Activated T-cell treated with anti-CD3 and anti-CD28 coated beads, Interleukin-2, amount 50 U/mL, for 4 hours (primary cell): ENCODE measurements at regions not wholly inside any gene's neighbourhood (a gene's known extent, or its start where the extent isn't known, plus 50 kb on each side); places are given as distances from the start of the nearest gene placed in this dataset.
"Not testable (repeated sequence)": the region's sequence is repeated elsewhere in the genome, so short reads cannot be mapped to it uniquely, and the experiment has no call there.

ENCODE experiments used
- ATAC-seq, 2 donors: fragments of 200-7000 bp; cut with Tn5 transposase; one replicate each; pipeline ENCODE4 v1.10.0; 2021
- DNase-seq: peaks from one replicate; pipeline ENCODE4 v3.0.0-alpha.2; 2020
- H3K27me3 Mint-ChIP-seq: one replicate; pipeline ENCODE4 v1.8.0; 2021; ENCODE audit warnings: low read depth, mixed read lengths
- H3K36me3 Mint-ChIP-seq: one replicate; pipeline ENCODE4 v1.8.0; 2022; ENCODE audit warnings: mixed read lengths; ENCODE audit not compliant: insufficient read depth
- H3K4me1 Mint-ChIP-seq: one replicate; pipeline ENCODE4 v1.8.0; 2021; ENCODE audit warnings: low read depth, mixed read lengths
- H3K4me3 Mint-ChIP-seq: one replicate; pipeline ENCODE4 v1.8.0; 2021; ENCODE audit warnings: mild to moderate bottlenecking, moderate library complexity, mixed read lengths
- H3K9me3 Mint-ChIP-seq: one replicate; pipeline ENCODE4 v1.8.0; 2021; ENCODE audit warnings: mixed read lengths

DNA sequence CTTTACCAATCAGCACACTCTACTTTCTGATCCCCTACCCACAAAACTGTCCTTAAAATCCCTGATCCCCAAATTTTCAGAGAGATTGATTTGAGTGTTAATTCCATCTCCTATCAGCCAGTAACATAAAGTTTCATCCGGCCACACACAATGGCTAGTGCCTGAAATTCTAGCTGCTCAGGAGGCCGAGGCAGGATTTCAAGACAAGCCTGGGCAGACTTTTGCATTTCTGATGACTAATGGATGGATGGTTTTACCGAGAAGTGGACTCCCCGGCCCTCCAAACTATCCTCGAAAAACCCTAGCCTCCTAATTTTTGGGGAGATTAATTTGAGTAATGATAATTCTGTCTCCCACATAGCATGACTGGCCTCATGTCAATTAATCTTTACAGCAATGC lies 269.8 kb upstream of the POU1F1 start:
- no peak for ATAC-seq
- Mint-ChIP-seq H3K4me3 (no peak overlapping the region), H3K36me3 (no peaks in the 10 kb centered on the region), H3K9me3 (no peaks in the 10 kb centered on the region), H3K27me3 (no peaks in the 10 kb centered on the region), H3K4me1 (no peaks in the 10 kb centered on the region)
- DNase-seq: no peak

GRCh38 chr3:87543408-87543807 lies 267.0 kb upstream of the POU1F1 start:
- not testable (repeated sequence) for H3K4me1 Mint-ChIP-seq, ATAC-seq, H3K27me3 Mint-ChIP-seq, H3K9me3 Mint-ChIP-seq, H3K36me3 Mint-ChIP-seq, DNase-seq, H3K4me3 Mint-ChIP-seq

GRCh38 chr3:87541723-87542122 lies 265.3 kb upstream of the POU1F1 start:
- Mint-ChIP-seq H3K4me1 (no peaks in the 10 kb centered on the region), H3K27me3 (no peaks in the 10 kb centered on the region), H3K36me3 (no peaks in the 10 kb centered on the region), H3K4me3 (no peak overlapping the region), H3K9me3 (peaks cover 3% of the 10 kb centered on the region)
- no peak for ATAC-seq
- DNase-seq: no peak

DNA sequence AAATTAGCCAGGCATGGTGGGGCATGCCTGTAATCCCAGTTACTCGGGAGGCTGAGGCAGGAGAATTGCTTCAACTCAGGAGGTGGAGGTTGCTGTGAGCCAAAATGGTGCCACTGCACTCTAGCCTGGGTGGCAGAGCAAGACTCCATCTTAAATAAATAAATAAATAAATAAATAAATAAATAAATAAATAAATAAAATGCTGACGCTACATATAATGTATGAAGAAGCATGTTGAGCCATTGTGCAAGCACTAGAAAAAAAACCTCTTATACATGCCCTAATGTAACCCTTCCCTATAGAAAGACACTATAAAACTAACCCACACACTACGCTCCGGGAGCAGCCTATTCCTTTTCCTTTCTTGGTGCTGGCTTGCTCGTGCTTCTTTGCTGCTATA lies 262.3 kb upstream of the POU1F1 start:
- ATAC-seq, H3K4me1 Mint-ChIP-seq, H3K36me3 Mint-ChIP-seq, H3K9me3 Mint-ChIP-seq, H3K27me3 Mint-ChIP-seq, DNase-seq, H3K4me3 Mint-ChIP-seq: not testable (repeated sequence)

- Mint-ChIP-seq H3K36me3 (no peaks in the 10 kb centered on the region), H3K4me3 (no peak overlapping the region)
- ATAC-seq: no peak
Observed at GRCh38 chr3:87509401-87509800, 233.0 kb upstream of the POU1F1 start.

DNA sequence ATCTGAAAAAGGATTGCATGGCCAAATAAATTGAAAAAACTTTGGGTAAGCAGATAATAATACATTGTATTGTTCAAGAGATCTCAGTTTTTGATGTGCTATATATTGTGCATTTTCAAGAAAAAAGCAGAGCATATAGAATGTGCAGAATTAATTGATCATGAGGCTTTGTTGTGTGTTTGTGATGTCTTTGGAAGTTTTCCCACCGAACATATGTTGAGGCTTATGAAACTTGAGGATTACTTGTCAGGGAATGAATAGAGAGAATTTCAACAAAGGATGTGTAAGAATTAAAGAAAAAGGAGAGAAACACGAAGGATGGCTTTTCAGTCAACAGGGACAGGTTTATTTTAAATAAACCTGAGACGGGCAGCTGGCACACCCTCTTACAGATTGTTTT lies 232.5 kb upstream of the POU1F1 start:
- H3K4me3 Mint-ChIP-seq: no peak overlapping the region
- H3K4me1 Mint-ChIP-seq: no peaks in the 10 kb centered on the region
- H3K9me3 Mint-ChIP-seq: peaks cover 5% of the 10 kb centered on the region
- ATAC-seq (no peak), DNase-seq (no peak)
- no peaks in the 10 kb centered on the region for H3K27me3 Mint-ChIP-seq
- no peaks in the 10 kb centered on the region for H3K36me3 Mint-ChIP-seq

More at GRCh38 chr3:87509401-87509800, 233.0 kb upstream of the POU1F1 start:
- H3K9me3 Mint-ChIP-seq: peaks cover 4% of the 10 kb centered on the region
- no peaks in the 10 kb centered on the region for H3K4me1 Mint-ChIP-seq
- no peaks in the 10 kb centered on the region for H3K27me3 Mint-ChIP-seq
- no peak for DNase-seq

DNA sequence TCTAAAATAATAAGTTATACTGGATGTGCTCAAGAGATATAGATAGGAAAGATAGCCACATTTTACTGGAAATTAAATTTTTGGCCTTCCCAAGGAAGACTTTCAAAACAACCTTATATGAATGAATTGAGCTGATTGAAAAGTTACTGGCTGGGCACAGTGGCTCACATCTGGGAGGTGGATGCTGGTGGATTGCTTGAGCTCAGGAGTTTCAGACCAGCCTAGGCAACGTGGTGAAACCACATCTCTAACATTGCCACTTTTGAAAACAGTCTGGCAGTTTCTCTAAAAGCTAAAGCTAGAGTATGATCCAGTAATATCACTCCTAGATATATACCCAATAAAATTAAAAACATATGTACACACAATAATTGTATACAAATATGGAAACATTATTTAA lies 231.4 kb upstream of the POU1F1 start:
- ATAC-seq: no peak
- no peaks in the 10 kb centered on the region for H3K36me3 Mint-ChIP-seq
- H3K4me1 Mint-ChIP-seq: no peaks in the 10 kb centered on the region
- no peaks in the 10 kb centered on the region for H3K27me3 Mint-ChIP-seq
- H3K4me3 Mint-ChIP-seq: no peak overlapping the region
- DNase-seq: no peak
- H3K9me3 Mint-ChIP-seq: peaks cover 6% of the 10 kb centered on the region

- H3K4me1 Mint-ChIP-seq: no peaks in the 10 kb centered on the region
- DNase-seq: no peak
- no peak for ATAC-seq
- peaks cover 6% of the 10 kb centered on the region for H3K9me3 Mint-ChIP-seq
- no peaks in the 10 kb centered on the region for H3K27me3 Mint-ChIP-seq
- no peaks in the 10 kb centered on the region for H3K36me3 Mint-ChIP-seq
- no peak overlapping the region for H3K4me3 Mint-ChIP-seq
Observed at GRCh38 chr3:87503900-87504498, 227.6 kb upstream of the POU1F1 start.

DNA sequence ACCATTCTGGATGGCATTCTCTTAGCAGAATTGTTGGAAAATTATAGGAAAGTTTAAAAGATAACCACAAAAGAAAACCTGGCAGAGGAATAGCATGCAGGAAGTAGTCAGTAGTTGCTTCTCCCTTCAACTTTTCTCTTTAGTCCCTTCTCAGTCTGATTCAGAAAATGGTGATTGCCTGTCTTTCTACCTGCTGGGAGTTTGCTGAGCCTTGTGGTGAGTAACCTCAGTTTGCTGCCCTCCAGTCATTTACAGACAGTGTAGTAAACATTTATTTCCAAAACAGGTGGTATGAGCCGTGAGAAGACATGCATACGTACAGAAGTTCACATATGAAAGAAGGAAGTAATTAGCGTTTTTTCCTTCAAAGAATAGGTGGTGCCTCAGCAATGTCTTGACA lies 224.7 kb upstream of the POU1F1 start:
- Mint-ChIP-seq H3K27me3 (no peaks in the 10 kb centered on the region), H3K9me3 (peaks cover 6% of the 10 kb centered on the region), H3K4me1 (no peaks in the 10 kb centered on the region), H3K4me3 (no peak overlapping the region), H3K36me3 (no peaks in the 10 kb centered on the region)
- no peak for ATAC-seq
- DNase-seq: no peak

DNA sequence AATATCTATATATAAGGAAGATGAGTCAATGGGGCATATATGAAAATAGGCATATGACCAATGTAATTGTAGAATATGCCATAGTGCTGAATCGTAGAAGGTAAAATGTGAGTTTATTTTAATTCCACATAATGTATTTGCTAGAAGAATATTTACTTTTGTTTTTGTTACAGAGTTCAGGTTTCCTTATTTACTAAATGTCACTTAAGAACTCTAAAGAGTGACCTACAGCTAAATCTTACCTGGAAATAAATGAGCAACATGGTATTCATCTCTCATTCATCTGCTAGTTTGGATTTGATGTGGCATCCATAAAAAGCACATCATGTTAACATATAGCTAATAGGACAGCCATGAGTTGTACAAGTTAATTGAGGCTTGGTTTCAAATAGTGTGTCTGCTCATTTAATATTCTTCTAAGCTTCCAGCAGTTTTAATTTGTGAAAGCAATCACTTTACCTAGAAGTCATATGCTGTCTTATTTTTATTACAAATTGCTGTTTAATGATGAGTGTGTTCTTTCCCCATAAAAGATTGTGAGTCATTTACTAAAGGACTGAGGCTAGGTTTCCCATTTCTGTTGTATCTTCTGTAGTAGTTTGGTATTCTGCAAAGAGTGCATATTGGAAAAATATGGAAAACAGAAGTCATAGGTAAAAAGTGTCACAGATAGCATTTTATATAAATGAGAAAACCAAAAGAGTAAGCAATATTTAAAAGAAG lies 222.1 kb upstream of the POU1F1 start:
- Mint-ChIP-seq H3K9me3 (no peaks in the 10 kb centered on the region), H3K27me3 (no peaks in the 10 kb centered on the region), H3K36me3 (no peaks in the 10 kb centered on the region), H3K4me3 (no peak overlapping the region), H3K4me1 (no peaks in the 10 kb centered on the region)
- no peak for ATAC-seq
- no peak for DNase-seq

DNA sequence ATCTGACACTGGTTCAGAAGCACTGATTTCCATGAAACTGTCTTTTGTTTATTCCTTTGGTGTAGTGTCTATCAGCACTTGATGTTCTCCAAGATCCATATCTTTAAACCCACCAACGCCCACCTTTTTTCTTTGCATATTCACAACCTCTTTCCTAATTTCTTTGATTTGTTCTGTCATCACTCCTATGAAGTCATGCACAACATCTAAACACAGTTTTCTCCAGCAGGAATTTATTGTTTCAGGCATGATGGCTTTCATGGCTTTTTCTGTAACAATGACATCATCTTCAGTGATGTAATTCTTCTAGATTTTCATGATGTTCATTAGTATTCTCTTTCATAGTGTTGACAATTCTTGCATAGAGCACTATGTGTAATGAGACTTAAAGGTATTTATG lies 219.6 kb upstream of the POU1F1 start:
- H3K36me3 Mint-ChIP-seq: no peaks in the 10 kb centered on the region
- H3K9me3 Mint-ChIP-seq: no peaks in the 10 kb centered on the region
- ATAC-seq (no peak), DNase-seq (no peak)
- H3K4me1 Mint-ChIP-seq: no peaks in the 10 kb centered on the region
- H3K4me3 Mint-ChIP-seq: no peak overlapping the region
- H3K27me3 Mint-ChIP-seq: no peaks in the 10 kb centered on the region

DNA sequence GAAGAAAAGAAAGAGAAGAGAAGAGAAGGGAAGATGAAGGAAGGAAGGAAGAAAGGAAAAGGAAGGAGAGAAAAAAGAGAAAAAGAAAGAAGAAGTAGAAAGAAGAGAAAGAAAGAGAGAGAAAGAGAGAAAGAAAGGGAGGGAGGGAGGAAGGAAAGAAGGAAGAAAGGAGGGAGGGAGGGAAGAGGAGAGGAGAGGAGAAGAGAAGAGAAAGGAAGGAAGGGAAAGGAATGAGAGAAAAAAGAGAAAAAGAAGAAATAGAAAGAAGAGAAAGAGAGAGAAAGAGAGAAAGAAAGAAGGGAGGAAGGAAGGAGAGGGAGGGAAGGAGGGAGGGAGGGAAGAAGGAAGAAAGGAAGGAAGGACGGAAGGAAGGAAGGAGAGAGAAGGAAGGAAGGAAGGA lies 217.9 kb upstream of the POU1F1 start:
- Mint-ChIP-seq H3K4me3 (no peak overlapping the region), H3K27me3 (no peaks in the 10 kb centered on the region), H3K36me3 (no peaks in the 10 kb centered on the region), H3K9me3 (no peaks in the 10 kb centered on the region), H3K4me1 (no peaks in the 10 kb centered on the region)
- DNase-seq (no peak), ATAC-seq (no peak)

GRCh38 chr3:87491843-87492242 lies 215.5 kb upstream of the POU1F1 start:
- H3K27me3 Mint-ChIP-seq: no peaks in the 10 kb centered on the region
- no peaks in the 10 kb centered on the region for H3K4me1 Mint-ChIP-seq
- ATAC-seq (no peak), DNase-seq (no peak)
- no peaks in the 10 kb centered on the region for H3K36me3 Mint-ChIP-seq
- no peaks in the 10 kb centered on the region for H3K9me3 Mint-ChIP-seq
- no peak overlapping the region for H3K4me3 Mint-ChIP-seq

GRCh38 chr3:87489892-87490291 lies 213.5 kb upstream of the POU1F1 start:
- DNase-seq (no peak), ATAC-seq (no peak)
- Mint-ChIP-seq H3K36me3 (no peaks in the 10 kb centered on the region), H3K9me3 (no peaks in the 10 kb centered on the region), H3K4me3 (no peak overlapping the region), H3K27me3 (no peaks in the 10 kb centered on the region), H3K4me1 (no peaks in the 10 kb centered on the region)

DNA sequence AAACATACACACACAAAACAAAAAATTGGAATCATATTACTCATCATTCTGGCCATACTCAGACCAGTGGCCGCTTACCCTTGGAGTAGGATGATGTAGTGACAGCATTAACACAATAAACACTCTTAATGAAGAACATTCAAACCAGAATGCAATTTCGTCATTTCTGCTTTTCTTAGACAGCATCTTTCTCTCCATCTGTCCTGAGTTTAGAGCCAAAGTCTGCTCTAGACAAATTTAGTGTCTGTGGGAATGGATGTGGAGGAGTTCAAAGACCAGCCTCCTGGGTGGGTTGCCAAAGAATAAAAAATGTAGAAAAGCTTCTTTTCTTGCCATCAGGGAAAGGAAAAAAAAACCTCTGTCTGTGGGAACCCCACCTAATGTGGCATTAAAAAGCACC lies 212.4 kb upstream of the POU1F1 start:
- Mint-ChIP-seq H3K27me3 (no peaks in the 10 kb centered on the region), H3K4me3 (no peak overlapping the region), H3K4me1 (no peaks in the 10 kb centered on the region), H3K36me3 (no peaks in the 10 kb centered on the region), H3K9me3 (no peaks in the 10 kb centered on the region)
- ATAC-seq (no peak), DNase-seq (no peak)
